ENCODE measurements at regions not wholly inside any gene's neighbourhood (a gene's known extent, or its start where the extent isn't known, plus 50 kb on each side); places are given as distances from the start of the nearest gene placed in this dataset.

- TF ChIP-seq, protein P1, sequence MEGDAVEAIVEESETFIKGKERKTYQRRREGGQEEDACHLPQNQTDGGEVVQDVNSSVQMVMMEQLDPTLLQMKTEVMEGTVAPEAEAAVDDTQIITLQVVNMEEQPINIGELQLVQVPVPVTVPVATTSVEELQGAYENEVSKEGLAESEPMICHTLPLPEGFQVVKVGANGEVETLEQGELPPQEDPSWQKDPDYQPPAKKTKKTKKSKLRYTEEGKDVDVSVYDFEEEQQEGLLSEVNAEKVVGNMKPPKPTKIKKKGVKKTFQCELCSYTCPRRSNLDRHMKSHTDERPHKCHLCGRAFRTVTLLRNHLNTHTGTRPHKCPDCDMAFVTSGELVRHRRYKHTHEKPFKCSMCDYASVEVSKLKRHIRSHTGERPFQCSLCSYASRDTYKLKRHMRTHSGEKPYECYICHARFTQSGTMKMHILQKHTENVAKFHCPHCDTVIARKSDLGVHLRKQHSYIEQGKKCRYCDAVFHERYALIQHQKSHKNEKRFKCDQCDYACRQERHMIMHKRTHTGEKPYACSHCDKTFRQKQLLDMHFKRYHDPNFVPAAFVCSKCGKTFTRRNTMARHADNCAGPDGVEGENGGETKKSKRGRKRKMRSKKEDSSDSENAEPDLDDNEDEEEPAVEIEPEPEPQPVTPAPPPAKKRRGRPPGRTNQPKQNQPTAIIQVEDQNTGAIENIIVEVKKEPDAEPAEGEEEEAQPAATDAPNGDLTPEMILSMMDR (IDR thresholded peaks at IDR 0.05), result no peak
- no peak for TF ChIP-seq POLR2AphosphoS5 (IDR thresholded peaks at IDR 0.05)
Measured at GRCh38 chr4:31139767-31140166, 419.6 kb downstream of the PCDH7 start.
